CD4-positive, alpha-beta T cell treated with Interleukin-6 for 4 hours (primary cell): ENCODE measurements at regions not wholly inside any gene's neighbourhood (a gene's known extent, or its start where the extent isn't known, plus 50 kb on each side); places are given as distances from the start of the nearest gene placed in this dataset.
"Not testable (repeated sequence)": the region's sequence is repeated elsewhere in the genome, so short reads cannot be mapped to it uniquely, and the experiment has no call there.

Experiments
- DNase-seq: peaks from one replicate; pipeline ENCODE4 v3.0.0-alpha.2; 2020; ENCODE audit warnings: mixed read lengths

DNA sequence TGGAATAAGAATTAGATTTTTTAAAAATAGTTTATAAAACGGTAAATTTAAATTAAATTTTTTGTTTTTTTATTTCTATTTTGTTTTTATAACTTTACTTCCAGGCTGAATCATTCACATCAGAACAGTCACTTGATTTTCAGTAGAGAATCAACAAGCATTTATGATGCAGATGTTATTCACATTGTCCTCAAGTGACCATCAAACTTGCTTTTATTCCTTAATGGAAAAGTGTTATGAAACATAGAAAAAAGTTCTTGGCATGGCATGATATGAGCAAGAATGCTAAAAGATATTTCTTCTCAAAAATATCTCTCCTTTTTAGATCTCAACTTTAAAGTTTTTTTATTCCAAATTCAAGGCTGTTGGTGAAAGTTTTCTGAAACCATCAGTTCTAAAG lies 70.9 kb upstream of the TGFBR2 start:
- no peak for DNase-seq

DNA sequence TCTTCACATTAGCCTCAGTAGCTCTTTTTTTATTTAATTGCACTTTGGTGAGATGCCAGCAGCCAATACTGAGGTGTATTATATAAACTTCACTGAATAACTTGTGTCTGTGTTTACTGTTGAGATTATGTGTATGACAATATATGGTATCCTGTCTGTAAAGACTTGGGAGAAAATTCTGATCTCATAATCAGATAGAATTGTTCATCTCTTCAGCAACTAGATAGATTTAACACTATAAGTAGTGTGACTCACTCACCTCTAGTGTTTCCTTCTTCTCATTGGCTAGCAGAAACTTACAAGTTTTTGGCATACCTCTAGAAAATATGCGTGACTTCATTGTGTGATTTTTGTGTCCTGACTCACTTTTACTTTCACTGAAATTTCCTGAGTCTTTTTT lies 67.6 kb upstream of the TGFBR2 start:
- no peak for DNase-seq

DNA sequence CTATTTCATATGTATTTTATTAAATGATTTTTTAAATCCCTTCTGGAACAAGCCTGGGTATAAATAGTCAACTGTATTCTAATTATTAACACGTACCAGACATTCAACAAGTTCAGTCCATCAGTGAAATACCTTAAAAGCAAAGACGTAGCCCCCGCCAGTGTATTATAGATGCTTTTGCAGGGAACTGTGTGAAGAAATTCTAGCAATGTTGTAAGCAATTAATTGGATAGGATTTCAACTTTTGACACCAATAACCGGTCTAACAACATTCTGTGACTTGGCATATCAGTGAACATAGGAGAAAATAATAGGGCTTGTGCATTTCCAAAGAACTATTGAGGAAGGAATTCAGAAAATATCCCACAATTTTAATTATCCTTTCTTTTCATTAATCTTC lies 67.2 kb upstream of the TGFBR2 start:
- no peak for DNase-seq

DNA sequence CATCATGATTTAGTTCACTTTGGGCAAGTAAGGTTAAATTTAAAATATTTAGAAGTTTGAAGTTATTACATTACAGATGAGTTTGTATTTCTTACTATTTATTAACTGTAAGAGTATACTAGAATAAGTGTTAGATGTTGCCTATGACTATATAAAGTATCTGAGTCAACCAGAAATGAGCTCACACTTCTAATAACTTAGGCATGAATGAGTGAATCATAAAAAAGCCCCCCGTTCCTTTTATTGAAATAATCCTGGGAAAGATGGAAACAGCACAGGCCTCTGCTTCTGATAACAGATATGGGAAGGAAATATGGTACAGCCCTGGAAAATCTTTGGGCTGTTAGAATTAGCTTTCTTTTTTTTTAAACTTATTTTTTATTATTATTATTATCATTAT lies 66.6 kb upstream of the TGFBR2 start:
- no peak for DNase-seq

DNA sequence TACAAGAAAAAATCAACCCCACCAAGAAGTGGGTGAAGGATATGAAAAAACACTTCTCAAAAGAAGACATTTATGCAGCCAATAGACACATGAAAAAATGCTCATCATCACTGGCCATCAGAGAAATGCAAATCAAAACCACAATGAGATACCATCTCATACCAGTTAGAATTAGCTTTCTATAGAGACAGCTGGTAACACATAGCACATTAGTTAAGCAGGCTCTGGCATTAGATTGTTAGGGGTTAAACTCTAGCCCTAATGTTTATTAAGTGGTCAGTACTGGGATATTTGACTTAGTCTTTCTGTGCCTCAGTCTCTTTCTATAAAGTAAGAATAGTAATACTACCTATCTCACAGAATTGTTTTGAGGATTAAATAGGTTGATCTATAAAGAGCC lies 65.2 kb upstream of the TGFBR2 start:
- not testable (repeated sequence) for DNase-seq

DNA sequence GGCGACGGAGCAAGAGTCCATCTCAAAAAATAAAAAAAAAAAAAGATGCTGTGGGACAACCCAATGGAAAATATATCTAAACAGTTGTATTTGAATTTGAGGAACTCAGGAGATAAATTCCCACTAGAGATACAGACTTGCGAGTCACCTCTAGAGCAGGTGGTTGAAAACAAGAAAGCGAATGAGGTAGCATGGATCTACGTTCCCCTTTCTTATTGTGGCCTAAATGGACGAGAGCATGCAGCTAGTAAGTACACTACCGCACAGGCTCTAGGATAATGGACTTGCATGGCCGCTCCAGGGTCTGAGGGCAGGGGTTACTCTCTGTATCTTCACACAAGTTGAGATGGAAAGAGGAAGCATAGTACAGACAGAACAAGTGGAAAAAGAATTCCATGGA lies 63.5 kb upstream of the TGFBR2 start:
- DNase-seq: no peak

DNA sequence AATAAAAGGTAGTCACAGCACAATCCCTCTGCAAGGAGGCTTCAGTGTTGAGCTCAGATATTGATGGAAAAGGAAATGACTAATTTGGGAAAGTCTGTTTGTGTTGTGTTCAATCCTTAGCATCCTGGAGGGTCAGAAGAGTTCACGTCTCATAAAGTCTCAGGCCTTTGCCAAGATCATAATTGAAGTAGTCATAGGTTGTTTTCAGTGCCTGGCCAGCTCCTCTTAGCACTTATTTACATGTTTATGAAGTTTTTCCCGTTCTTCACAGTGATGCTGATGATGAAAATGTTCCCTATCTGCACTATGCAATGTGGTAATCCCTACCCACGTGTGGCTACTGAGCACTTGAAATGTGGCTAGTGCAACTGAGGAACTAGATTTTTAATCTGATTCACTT lies 61.6 kb upstream of the TGFBR2 start:
- no peak for DNase-seq

DNA sequence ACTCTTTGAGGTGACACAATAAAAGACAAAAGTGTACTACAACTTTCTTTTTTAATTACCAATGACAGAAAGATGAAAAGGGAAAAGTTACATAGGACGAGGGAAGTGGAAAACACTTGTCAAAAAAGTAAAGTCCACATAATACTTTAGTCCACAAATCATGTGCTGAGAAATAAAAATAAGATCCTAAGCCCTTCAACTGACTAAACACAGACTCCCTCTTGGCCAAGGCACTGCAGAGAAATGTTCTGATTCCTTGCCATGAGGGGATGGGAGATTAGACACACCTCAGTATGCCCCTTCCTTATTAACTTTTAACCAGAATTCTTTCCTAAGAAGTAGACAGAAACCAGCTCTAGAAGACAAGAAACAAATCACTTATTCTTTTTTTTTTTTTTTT lies 59.5 kb upstream of the TGFBR2 start:
- no peak for DNase-seq

DNA sequence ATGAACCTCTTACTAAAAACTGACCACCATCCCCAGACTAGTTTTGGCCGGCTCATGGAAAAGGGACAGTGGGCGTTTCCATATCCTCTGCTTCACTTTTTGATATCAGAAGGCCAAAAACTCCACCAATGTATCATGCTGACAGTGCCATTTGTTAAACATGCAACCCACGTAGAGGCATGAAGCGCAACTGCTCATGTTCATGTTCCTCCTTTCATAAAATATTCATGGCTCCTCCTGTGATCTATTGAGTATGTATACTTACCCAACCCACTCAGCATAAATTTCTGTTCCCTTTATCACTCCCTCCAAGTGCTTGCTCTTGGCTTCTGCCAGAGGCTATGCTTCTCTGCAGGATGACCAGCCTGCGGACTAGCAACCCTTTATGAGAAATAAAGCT lies 58.7 kb upstream of the TGFBR2 start:
- no peak for DNase-seq

DNA sequence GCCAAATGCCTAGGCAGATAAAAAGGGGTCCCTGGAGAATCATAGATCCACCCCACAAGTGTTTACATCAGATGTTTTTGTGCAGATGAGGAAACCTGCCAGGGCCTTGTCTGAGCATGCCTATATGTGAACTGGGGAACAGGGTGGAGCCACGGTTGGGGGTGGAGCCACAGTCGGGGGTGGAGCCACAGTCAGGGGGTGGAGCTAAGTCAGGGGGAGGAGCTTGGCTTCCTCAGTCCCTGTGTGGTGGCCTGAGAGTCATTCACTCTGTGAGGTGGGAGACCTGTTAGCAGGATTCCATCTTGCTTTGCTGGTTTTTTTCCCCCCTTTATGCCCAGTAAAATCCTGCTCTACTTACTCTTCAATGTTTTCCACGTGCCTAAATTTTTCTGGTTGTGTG lies 57.8 kb upstream of the TGFBR2 start:
- no peak for DNase-seq

DNA sequence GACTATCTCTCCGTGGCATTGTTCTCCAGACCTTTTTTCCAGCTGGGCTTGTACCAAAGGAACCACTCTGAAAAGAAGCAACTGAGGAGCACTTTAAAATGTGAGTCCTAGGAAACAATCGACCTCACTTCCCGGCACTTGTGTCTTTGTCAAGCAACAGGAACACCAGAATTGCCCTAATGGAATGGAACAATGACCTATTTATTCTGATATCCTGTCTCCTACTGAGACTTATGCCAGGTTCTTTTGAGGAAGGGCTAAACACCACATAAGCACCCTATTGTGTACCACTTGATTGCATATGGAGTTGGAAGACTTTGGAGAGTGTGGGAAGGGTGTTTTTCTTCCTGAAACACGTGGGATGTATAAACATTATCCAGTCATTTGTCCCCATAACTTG lies 56.8 kb upstream of the TGFBR2 start:
- DNase-seq: no peak

DNA sequence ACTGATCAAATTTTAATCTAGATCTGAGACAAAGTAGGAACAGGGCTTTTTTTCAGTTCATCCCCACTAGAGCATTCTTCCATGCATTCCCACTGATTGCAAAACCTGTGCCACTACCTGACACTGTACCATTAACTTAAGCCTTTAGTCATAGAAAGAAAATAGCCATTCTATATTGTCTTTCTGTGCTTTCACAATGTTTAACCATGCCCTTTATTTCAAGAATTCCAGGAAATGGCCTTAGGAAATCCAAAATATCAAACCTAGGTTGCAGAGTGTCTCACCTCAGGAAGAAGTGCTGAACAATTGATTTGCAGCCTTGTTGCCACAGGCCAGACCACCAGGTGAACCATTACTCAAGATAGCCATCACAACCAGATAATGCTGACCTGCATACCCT lies 56.2 kb upstream of the TGFBR2 start:
- DNase-seq: no peak

DNA sequence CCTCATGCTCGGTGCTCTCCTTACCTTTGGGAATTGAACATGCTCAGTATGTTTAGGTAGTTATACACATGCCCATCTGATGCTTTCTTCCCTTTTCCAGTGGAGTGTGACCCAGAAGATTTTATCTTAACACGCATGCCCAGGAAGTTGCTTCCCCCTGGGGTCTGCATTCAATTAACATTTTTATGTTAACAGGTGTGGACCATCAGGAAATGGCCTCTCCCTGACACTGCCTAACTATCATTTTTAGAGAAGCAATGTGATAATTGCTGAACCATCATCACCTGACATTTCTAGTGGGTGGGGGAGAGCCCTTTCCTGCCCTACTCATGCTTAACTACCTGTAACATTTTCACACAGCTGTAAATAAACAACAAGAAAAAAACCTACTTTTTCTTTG lies 55.1 kb upstream of the TGFBR2 start:
- DNase-seq: no peak

DNA sequence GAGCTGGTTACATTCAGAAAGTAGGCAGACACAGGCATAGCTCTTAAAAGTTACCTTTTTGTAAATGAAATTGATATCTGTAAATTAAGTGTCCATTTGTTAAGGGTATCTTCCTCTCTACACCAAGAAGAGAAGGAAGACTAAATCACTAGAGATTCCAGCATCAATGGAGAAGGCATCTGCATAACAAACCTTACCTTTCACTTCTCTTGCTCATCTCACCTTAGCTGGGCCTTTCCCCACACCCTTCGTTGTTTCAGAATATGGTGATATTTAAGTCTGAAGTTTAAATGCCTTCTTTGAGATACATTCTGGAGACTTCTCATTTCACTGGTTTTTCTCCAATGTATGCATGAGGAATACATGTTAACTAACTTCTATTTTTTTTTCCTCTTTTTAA lies 54.5 kb upstream of the TGFBR2 start:
- DNase-seq: no peak

DNA sequence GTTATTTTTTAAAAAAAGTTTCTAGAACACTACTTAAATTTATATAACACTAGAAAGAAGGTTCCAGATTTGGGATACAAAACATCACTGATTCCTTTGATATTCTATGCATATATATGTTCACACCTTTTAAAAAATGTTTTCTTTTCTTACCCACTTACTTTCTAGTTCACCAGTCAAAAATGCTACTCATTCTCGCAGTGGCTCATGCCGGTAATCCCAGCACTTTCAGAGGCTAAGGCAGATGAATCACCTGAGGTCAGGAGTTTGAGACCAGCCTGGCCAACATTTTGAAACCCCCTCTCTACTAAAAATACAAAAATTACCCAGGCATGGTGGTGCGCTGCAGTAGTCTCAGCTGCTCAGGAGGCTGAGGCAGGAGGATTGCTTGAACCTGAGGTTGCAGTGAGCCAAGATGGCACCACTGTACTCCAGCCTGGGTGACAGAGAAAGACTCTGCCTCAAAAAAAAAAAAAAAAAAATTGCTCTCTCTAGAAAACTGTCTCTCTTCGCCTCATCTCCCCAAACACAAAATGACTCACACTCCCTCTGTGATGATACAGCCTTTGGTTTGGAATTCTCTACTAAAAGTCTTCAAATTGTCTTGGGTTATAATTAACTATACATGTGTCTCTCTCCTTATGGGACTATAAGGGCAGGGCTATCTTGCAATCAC lies 52.6 kb upstream of the TGFBR2 start:
- DNase-seq: no peak

DNA sequence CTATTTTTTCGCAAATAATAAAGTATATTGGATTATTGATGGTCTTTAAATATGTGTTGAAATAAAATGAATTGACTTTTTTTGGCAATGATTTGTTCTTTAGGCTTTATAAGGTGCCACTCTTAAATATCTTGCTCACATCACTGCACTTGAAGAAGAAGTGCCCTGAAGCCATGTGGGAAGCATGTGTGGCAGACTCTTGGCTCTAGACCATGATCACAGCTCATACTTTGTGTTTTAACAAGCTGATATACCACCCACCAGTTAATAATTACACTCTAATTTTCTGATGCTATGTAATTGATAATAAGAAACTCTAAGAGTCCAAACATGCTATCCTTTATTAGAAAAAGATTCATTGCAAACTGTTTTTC lies 52.1 kb upstream of the TGFBR2 start:
- no peak for DNase-seq

DNA sequence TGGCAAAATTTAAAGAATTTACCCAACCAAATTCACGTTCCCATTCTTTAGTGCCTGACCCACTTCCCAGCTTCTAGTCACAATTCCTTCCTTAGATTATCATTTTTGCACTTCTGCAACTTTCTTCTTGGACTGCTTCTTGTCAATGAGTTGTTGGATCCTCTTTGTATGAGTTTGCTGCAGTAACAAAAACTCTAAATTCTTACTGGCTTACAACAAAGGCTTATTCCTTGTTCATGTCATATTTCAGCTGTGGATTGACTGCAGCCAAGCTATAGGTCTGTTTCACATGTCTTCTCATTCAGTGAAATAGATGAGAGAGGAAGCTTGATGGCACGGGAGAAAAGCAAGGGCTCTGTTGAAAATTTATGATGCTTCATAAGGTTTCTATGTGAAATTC lies 50.4 kb upstream of the TGFBR2 start:
- no peak for DNase-seq
